ENCODE measurements at regions not wholly inside any gene's neighbourhood (a gene's known extent, or its start where the extent isn't known, plus 50 kb on each side); places are given as distances from the start of the nearest gene placed in this dataset.

DNA sequence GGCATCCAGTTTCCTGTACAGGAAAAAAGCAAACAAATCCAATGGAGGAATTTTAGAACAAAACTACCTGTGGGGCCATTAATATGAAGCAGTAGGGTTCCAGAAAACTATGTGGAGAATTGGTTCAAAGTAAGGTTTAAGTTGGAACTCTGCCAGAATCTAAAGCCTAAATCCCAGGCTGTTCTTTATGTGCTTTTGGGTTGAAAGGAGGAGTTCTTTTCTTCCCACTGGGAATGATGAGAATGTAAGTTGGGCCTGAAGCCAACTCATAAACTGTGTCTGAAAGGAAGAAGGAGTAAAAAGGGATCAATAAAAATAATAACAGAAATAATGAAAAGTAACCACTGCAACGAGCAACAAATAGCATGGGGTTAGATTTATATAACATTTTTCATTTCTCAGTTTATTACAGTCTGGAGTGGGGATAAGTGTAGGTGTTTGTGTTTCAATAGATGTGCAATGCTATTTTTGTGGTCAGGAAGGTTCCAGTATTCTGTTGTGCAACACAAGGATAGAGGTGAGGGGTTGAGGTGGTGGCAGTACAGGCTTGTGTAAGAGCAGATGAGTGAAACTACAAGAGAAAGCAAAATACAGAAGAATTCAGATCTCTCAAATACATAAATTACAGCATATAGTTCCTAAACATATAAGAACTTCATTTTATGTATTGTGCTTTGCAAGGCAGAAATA is 373.6 kb downstream of the EMP1 start:
- no peaks in the 10 kb centered on the region for H4K20me1 ChIP-seq (ENCODE audit: control insufficient read depth, insufficient read depth, low read depth, low read length)
- no peaks in the 10 kb centered on the region for H3K9me3 ChIP-seq (ENCODE audit: control insufficient read depth, insufficient read depth, low read length)

DNA sequence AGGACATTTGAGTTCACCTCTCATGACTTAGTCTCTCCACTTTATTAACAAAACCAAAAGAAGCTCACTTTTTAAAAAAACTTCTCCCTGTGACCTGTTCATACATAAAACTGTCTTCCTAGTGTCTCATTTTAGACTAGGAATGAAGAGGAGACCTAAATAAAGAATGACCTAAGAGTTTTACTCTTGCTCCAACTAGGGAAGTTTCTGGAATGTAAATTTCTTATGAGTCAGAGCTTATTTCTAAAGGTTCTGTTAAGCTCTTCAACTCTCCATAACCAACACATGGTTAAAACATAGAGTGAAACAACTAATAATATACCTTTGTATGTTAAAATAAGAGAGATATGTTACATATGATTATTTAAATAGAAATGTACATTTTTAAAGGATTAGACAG is 369.8 kb downstream of the EMP1 start:
- Histone ChIP-seq H3K4me2 (ENCODE audit: low read length) (no peak overlapping the region), H4K20me1 (ENCODE audit: control insufficient read depth, insufficient read depth, low read depth, low read length) (no peaks in the 10 kb centered on the region), H3F3A (ENCODE audit: control insufficient read depth, insufficient read depth) (no peaks in the 10 kb centered on the region), H3K27me3 (ENCODE audit: control insufficient read depth, low read length) (no peaks in the 10 kb centered on the region), H3K9me3 (ENCODE audit: control insufficient read depth, insufficient read depth, low read length) (peaks cover 8% of the 10 kb centered on the region; the same call in 1 of the 2 replicates), H3K27ac (ENCODE audit: low read depth, low read length) (no peak overlapping the region), H3K4me3 (ENCODE audit: low read length) (no peak overlapping the region), H3K79me2 (ENCODE audit: control insufficient read depth, low read length) (no peaks in the 10 kb centered on the region), H3K36me3 (ENCODE audit: control insufficient read depth, low read length) (no peaks in the 10 kb centered on the region), H3K9me2 (replicated peaks; ENCODE audit: control insufficient read depth, low read length) (no peaks in the 10 kb centered on the region), H3K4me1 (ENCODE audit: control insufficient read depth, low read length) (no peaks in the 10 kb centered on the region)
- TF ChIP-seq, protein P1, sequence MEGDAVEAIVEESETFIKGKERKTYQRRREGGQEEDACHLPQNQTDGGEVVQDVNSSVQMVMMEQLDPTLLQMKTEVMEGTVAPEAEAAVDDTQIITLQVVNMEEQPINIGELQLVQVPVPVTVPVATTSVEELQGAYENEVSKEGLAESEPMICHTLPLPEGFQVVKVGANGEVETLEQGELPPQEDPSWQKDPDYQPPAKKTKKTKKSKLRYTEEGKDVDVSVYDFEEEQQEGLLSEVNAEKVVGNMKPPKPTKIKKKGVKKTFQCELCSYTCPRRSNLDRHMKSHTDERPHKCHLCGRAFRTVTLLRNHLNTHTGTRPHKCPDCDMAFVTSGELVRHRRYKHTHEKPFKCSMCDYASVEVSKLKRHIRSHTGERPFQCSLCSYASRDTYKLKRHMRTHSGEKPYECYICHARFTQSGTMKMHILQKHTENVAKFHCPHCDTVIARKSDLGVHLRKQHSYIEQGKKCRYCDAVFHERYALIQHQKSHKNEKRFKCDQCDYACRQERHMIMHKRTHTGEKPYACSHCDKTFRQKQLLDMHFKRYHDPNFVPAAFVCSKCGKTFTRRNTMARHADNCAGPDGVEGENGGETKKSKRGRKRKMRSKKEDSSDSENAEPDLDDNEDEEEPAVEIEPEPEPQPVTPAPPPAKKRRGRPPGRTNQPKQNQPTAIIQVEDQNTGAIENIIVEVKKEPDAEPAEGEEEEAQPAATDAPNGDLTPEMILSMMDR (IDR thresholded peaks at IDR 0.05; ENCODE audit: low read depth, low read length, poor library complexity, severe bottlenecking), result no peak
- TF ChIP-seq EZH2phosphoT487 (IDR thresholded peaks at IDR 0.05; ENCODE audit: borderline replicate concordance, low read length), result no peak

More for the DNA sequence above, 373.6 kb downstream of the EMP1 start:
- H3K79me2 ChIP-seq (ENCODE audit: control insufficient read depth, low read length), result no peaks in the 10 kb centered on the region
- H3K27me3 ChIP-seq (ENCODE audit: control insufficient read depth, low read length), result no peaks in the 10 kb centered on the region
- no peaks in the 10 kb centered on the region for H3F3A ChIP-seq (ENCODE audit: control insufficient read depth, insufficient read depth)
- TF ChIP-seq, protein P1 (IDR thresholded peaks at IDR 0.05; ENCODE audit: low read depth, low read length, poor library complexity, severe bottlenecking), result no peak
- TF ChIP-seq EZH2phosphoT487 (IDR thresholded peaks at IDR 0.05; ENCODE audit: borderline replicate concordance, low read length), result no peak
- H3K4me1 ChIP-seq (ENCODE audit: control insufficient read depth, low read length), result no peaks in the 10 kb centered on the region
- no peak overlapping the region for H3K27ac ChIP-seq (ENCODE audit: low read depth, low read length)
- H3K4me2 ChIP-seq (ENCODE audit: low read length), result no peak overlapping the region
- H3K9me2 ChIP-seq (replicated peaks; ENCODE audit: control insufficient read depth, low read length), result no peaks in the 10 kb centered on the region
- no peak overlapping the region for H3K4me3 ChIP-seq (ENCODE audit: low read length)
- H3K36me3 ChIP-seq (ENCODE audit: control insufficient read depth, low read length), result no peaks in the 10 kb centered on the region

DNA sequence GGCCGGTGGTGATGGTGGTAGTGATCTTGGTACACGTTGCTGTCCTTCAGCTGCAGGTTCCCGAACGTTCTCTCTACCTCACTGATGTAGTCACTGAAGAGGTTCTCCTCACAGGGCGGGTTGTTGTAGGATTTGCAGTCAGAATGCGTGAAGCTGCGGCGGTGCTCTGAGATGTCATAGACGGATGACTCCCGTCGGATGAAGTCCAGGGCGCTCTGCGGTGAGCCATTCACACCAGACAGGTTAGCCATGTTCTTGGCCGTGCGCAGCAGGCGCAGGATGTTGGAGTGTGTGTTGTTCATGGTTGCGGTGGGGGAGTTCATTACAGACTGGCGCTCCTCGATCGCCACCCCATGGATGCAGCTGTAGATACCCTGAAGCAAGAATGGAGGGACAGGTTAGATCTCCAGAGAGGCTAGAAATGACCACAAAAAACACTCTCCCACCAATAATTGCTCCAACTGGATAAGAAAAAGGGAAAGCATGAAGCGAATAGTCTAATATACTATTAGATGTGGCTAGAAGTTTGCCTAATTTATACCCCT is 367.8 kb downstream of the EMP1 start:
- no peak overlapping the region for H3K4me2 ChIP-seq (ENCODE audit: low read length)
- H4K20me1 ChIP-seq (ENCODE audit: control insufficient read depth, insufficient read depth, low read depth, low read length), result no peaks in the 10 kb centered on the region
- no peaks in the 10 kb centered on the region for H3K36me3 ChIP-seq (ENCODE audit: control insufficient read depth, low read length)
- no peak overlapping the region for H3K4me3 ChIP-seq (ENCODE audit: low read length)
- H3F3A ChIP-seq (ENCODE audit: control insufficient read depth, insufficient read depth), result no peaks in the 10 kb centered on the region
- H3K79me2 ChIP-seq (ENCODE audit: control insufficient read depth, low read length), result no peaks in the 10 kb centered on the region
- no peaks in the 10 kb centered on the region for H3K4me1 ChIP-seq (ENCODE audit: control insufficient read depth, low read length)
- no peaks in the 10 kb centered on the region for H3K9me2 ChIP-seq (replicated peaks; ENCODE audit: control insufficient read depth, low read length)
- H3K27ac ChIP-seq (ENCODE audit: low read depth, low read length), result no peak overlapping the region
- TF ChIP-seq, protein P1 (IDR thresholded peaks at IDR 0.05; ENCODE audit: low read depth, low read length, poor library complexity, severe bottlenecking), result no peak
- no peak for TF ChIP-seq EZH2phosphoT487 (IDR thresholded peaks at IDR 0.05; ENCODE audit: borderline replicate concordance, low read length)
- H3K27me3 ChIP-seq (ENCODE audit: control insufficient read depth, low read length), result no peaks in the 10 kb centered on the region
- peaks cover 8% of the 10 kb centered on the region; the same call in 1 of the 2 replicates for H3K9me3 ChIP-seq (ENCODE audit: control insufficient read depth, insufficient read depth, low read length)
